ENCODE measurements at regions not wholly inside any gene's neighbourhood (a gene's known extent, or its start where the extent isn't known, plus 50 kb on each side); places are given as distances from the start of the nearest gene placed in this dataset.

GRCh38 chr10:28940158-28940888, 263.0 kb downstream of the BAMBI start:
- no peak overlapping the region for H2AFZ ChIP-seq (ENCODE audit: low read length)
- no peaks in the 10 kb centered on the region for H4K20me1 ChIP-seq (ENCODE audit: insufficient read depth, low read length)
- peak; percentile 48 for DNase-seq (ENCODE audit: insufficient read length, low spot score, missing footprints)
- no peaks in the 10 kb centered on the region for H3K9me3 ChIP-seq (ENCODE audit: low read depth, low read length)
- no peaks in the 10 kb centered on the region for H3K36me3 ChIP-seq (ENCODE audit: insufficient read depth, low read length)
- H3K79me2 ChIP-seq (ENCODE audit: insufficient read depth, low read length) = no peaks in the 10 kb centered on the region
- H3K27ac ChIP-seq (ENCODE audit: low read depth, low read length) = no peak overlapping the region
- H3K27me3 ChIP-seq (ENCODE audit: insufficient read depth, low read length) = peaks cover 27% of the 10 kb centered on the region
- peaks cover 12% of the 10 kb centered on the region for H3K4me1 ChIP-seq (ENCODE audit: insufficient read depth, low read length)
- no peak for TF ChIP-seq CTCF (IDR thresholded peaks at IDR 0.05; ENCODE audit: extremely low read depth, low read depth, low read length)
- peak overlapping the region; percentile 41 for H3K4me3 ChIP-seq (ENCODE audit: insufficient read depth, low read length)
- peak overlapping the region; percentile 69 for H3K4me2 ChIP-seq (ENCODE audit: insufficient read depth, low read length)

GRCh38 chr10:28942012-28942411, 264.7 kb downstream of the BAMBI start:
- Histone ChIP-seq H4K20me1 (ENCODE audit: insufficient read depth, low read length) (no peaks in the 10 kb centered on the region), H3K4me3 (ENCODE audit: insufficient read depth, low read length) (no peak overlapping the region), H3K4me2 (ENCODE audit: insufficient read depth, low read length) (no peak overlapping the region), H3K27me3 (ENCODE audit: insufficient read depth, low read length) (peaks cover 23% of the 10 kb centered on the region), H3K9me3 (ENCODE audit: low read depth, low read length) (no peaks in the 10 kb centered on the region), H3K79me2 (ENCODE audit: insufficient read depth, low read length) (no peaks in the 10 kb centered on the region), H2AFZ (ENCODE audit: low read length) (no peak overlapping the region), H3K4me1 (ENCODE audit: insufficient read depth, low read length) (peaks cover 22% of the 10 kb centered on the region), H3K27ac (ENCODE audit: low read depth, low read length) (no peak overlapping the region), H3K36me3 (ENCODE audit: insufficient read depth, low read length) (no peaks in the 10 kb centered on the region)
- TF ChIP-seq CTCF (IDR thresholded peaks at IDR 0.05; ENCODE audit: extremely low read depth, low read depth, low read length) = no peak
- DNase-seq (ENCODE audit: insufficient read length, low spot score, missing footprints) = no peak

- Histone ChIP-seq H3K9me3 (ENCODE audit: low read depth, low read length) (no peaks in the 10 kb centered on the region), H2AFZ (ENCODE audit: low read length) (no peak overlapping the region), H4K20me1 (ENCODE audit: insufficient read depth, low read length) (no peaks in the 10 kb centered on the region), H3K4me3 (ENCODE audit: insufficient read depth, low read length) (no peak overlapping the region), H3K79me2 (ENCODE audit: insufficient read depth, low read length) (no peaks in the 10 kb centered on the region), H3K27me3 (ENCODE audit: insufficient read depth, low read length) (no peaks in the 10 kb centered on the region), H3K4me1 (ENCODE audit: insufficient read depth, low read length) (peaks cover 23% of the 10 kb centered on the region), H3K4me2 (ENCODE audit: insufficient read depth, low read length) (peak overlapping the region; percentile 57), H3K27ac (ENCODE audit: low read depth, low read length) (peak overlapping the region; percentile 76), H3K36me3 (ENCODE audit: insufficient read depth, low read length) (no peaks in the 10 kb centered on the region)
- DNase-seq (ENCODE audit: insufficient read length, low spot score, missing footprints) = no peak
- no peak for TF ChIP-seq CTCF (IDR thresholded peaks at IDR 0.05; ENCODE audit: extremely low read depth, low read depth, low read length)
These were observed 268.6 kb downstream of the BAMBI start for GRCh38 chr10:28945959-28946358.

- no peak for DNase-seq (ENCODE audit: insufficient read length, low spot score, missing footprints)
- H4K20me1 ChIP-seq (ENCODE audit: insufficient read depth, low read length) = no peaks in the 10 kb centered on the region
- no peaks in the 10 kb centered on the region for H3K79me2 ChIP-seq (ENCODE audit: insufficient read depth, low read length)
- no peak overlapping the region for H3K4me3 ChIP-seq (ENCODE audit: insufficient read depth, low read length)
- no peak for TF ChIP-seq CTCF (IDR thresholded peaks at IDR 0.05; ENCODE audit: extremely low read depth, low read depth, low read length)
- H3K4me2 ChIP-seq (ENCODE audit: insufficient read depth, low read length) = peak overlapping the region; percentile 57
- H3K36me3 ChIP-seq (ENCODE audit: insufficient read depth, low read length) = no peaks in the 10 kb centered on the region
- no peaks in the 10 kb centered on the region for H3K9me3 ChIP-seq (ENCODE audit: low read depth, low read length)
- peaks cover 23% of the 10 kb centered on the region for H3K4me1 ChIP-seq (ENCODE audit: insufficient read depth, low read length)
- H3K27me3 ChIP-seq (ENCODE audit: insufficient read depth, low read length) = no peaks in the 10 kb centered on the region
- H2AFZ ChIP-seq (ENCODE audit: low read length) = peak overlapping the region; percentile 7
- H3K27ac ChIP-seq (ENCODE audit: low read depth, low read length) = peak overlapping the region; percentile 76
These were observed 269.2 kb downstream of the BAMBI start for GRCh38 chr10:28946479-28946878.

All from osteoblast (primary cell).